ENCODE measurements at regions not wholly inside any gene's neighbourhood (a gene's known extent, or its start where the extent isn't known, plus 50 kb on each side); places are given as distances from the start of the nearest gene placed in this dataset.

- TF ChIP-seq CTCF (conservative IDR thresholded peaks at IDR 0.05 in 1 of 2, IDR thresholded peaks at IDR 0.05 in 1 of 2; ENCODE audit: low read depth in 1 of 2, low read length in 2 of 2): no peak
- no peak for TF ChIP-seq EZH2 (IDR thresholded peaks at IDR 0.05; ENCODE audit: low read length, missing control alignments)
Measured at GRCh38 chr5:143659599-143660238, 152.2 kb upstream of the HMHB1 start.

Data from fibroblast of lung (primary cell).